ENCODE measurements at regions not wholly inside any gene's neighbourhood (a gene's known extent, or its start where the extent isn't known, plus 50 kb on each side); places are given as distances from the start of the nearest gene placed in this dataset.
"Not testable (repeated sequence)": the region's sequence is repeated elsewhere in the genome, so short reads cannot be mapped to it uniquely, and the experiment has no call there.

GRCh38 chr2:82501217-82501616, 1957.9 kb downstream of the SUCLG1 start:
- ATAC-seq (no peak), DNase-seq (no peak)

- no peak for DNase-seq
- ATAC-seq, result no peak
These were observed 1960.2 kb downstream of the SUCLG1 start for GRCh38 chr2:82498777-82499443.

GRCh38 chr2:82494739-82495138, 1964.3 kb downstream of the SUCLG1 start:
- no peak for ATAC-seq
- DNase-seq, result no peak

DNA sequence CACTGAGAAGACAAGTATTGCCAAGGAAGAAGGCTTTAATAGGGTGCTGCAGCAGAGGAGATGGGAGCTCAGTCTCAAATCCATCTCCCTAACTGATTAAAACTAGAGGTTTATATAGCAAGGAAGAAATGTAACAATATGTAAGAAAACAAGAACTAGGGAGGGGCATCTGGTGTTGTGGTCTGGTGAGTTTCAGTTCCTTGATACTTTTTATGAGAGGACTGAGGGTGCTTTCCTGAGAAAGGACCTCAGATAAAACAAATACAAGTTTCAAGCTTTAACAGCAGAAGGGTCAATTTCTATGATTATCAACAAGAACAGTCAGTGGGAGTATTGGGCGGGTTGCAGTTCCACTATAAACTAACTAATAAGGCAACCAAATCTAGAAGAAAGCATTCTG, 1967.5 kb downstream of the SUCLG1 start:
- DNase-seq, result no peak
- ATAC-seq, result no peak

GRCh38 chr2:82487354-82487753, 1971.7 kb downstream of the SUCLG1 start:
- ATAC-seq, result no peak
- no peak for DNase-seq

GRCh38 chr2:82485701-82486100, 1973.4 kb downstream of the SUCLG1 start:
- no peak for DNase-seq
- ATAC-seq, result no peak

GRCh38 chr2:82481207-82481606, 1977.9 kb downstream of the SUCLG1 start:
- DNase-seq, result no peak

DNA sequence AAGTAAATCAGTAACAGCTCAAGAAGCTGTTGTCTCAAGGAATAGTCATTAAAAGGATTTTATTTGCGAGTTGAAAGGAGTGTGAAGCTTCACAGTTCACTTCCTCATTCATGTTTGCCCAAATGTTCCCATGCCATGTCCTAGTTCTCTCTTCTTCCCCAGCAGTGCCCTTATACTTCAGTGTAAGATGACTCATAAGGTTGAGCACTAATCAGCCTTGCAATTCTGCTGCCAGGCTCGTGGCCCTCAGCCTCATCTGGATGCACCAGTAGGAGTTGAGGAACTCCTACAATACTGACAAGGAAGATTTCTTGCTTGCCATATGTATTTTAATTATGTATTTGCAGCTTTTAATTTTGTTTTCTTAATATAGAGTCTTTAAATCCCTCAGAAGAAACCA, 1980.4 kb downstream of the SUCLG1 start:
- DNase-seq, result no peak
- no peak for ATAC-seq

More at GRCh38 chr2:82481207-82481606, 1977.9 kb downstream of the SUCLG1 start:
- no peak for ATAC-seq

- DNase-seq (no peak), ATAC-seq (no peak)
These were observed 1983.0 kb downstream of the SUCLG1 start for GRCh38 chr2:82476094-82476493.

DNA sequence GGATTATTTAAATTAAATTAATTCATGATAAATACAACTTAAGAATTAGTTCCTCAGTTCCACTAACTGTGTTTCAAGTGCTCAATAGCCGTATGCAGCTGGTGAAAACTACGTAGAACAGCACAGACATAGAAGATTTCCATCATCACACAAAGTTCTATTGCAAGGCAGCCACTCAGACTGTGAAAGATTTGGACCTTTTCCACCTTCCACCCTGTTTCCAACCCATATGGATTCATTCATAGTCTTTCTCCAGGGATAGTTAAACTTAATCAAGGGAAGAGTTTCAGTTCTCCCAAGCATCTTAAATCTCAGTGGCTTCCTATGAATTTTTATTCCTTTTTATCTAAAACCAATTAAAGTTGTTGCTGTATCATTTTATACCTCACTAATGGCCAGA, 2030.8 kb downstream of the SUCLG1 start:
- DNase-seq (no peak), ATAC-seq (no peak)

- DNase-seq (no peak), ATAC-seq (no peak)
These were observed 2047.1 kb downstream of the SUCLG1 start for GRCh38 chr2:82412021-82412420.

DNA sequence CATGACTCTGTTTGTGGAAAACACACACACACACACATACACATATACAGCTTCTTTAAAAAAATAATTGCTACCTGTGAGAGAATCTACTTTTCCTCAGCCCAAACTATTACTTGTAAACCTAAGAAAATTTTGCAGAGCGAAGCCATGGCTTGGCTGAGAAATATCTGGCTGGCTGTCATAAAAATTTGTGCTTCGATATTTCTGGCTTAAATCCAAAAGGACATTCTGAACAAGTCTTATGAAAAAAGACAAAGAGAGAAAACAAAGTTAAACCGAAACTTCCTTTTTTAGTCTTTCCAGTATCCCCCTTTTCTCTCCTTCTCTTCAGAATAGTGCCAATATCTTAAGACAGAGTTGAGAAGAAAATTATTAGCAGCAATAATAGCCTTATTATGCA, 2048.0 kb downstream of the SUCLG1 start:
- no peak for DNase-seq
- ATAC-seq, result no peak

GRCh38 chr2:82395531-82395930, 2063.5 kb downstream of the SUCLG1 start:
- no peak for DNase-seq
- no peak for ATAC-seq

DNA sequence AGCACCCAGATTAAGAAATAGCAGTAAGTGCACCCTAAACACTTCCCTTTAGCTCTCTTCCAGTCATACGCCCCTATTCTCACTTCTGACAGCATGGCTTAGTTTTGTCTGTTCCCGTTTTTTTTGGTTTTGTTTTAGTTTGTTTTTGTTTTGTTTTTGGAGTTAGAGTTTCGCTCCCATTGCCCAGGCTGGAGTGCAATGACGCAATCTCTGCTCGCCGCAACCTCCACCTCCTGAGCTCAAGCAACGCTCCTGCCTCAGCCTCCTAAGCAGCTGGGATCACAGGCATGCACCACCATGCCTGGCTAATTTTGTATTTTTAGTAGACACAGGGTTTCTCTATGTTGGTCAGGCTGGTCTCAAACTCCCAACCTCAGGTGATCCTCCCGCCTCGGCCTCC, 2067.7 kb downstream of the SUCLG1 start:
- DNase-seq (no peak), ATAC-seq (no peak)

DNA sequence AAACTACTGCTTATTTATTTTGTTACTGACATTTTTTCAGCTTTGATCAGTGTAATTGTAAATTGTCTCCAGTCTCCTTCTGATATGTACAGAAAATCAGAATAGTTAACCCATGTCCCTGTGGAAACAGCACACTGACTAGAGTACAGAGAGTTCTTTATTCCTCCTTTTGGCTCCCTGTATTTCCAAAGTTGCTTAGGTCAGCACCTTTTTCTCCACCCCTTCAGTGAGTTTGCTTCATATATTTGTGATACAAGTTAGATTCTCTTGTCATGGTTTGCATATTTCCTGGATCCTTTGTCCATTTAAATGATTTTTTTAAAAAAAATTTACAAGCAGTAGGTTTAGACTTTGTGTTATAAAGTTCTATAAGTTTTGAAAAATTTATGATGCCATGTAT, 2051.1 kb upstream of the LRRTM1 start:
- no peak for ATAC-seq
- DNase-seq, result no peak

- ATAC-seq (no peak), DNase-seq (no peak)
These were observed 2041.4 kb upstream of the LRRTM1 start for GRCh38 chr2:82345910-82346309.

DNA sequence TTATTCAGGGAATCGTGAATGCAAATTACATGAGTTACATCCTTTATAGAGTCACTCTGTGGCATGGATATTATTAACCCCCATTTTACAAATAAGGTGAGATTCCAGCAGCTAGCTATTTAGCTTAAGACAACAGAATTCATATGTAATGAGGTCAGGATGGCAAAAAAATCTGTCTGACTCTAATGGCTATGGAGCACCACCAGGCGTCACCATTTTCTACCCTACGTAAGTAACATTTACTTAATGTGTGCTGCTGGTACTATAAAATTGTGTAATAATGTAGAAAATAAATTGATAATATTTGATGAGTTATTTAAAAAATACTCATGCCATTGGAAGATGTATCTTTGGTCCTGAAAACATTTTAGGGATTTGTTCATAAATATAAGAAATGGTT, 2040.1 kb upstream of the LRRTM1 start:
- ATAC-seq (no peak), DNase-seq (no peak)

DNA sequence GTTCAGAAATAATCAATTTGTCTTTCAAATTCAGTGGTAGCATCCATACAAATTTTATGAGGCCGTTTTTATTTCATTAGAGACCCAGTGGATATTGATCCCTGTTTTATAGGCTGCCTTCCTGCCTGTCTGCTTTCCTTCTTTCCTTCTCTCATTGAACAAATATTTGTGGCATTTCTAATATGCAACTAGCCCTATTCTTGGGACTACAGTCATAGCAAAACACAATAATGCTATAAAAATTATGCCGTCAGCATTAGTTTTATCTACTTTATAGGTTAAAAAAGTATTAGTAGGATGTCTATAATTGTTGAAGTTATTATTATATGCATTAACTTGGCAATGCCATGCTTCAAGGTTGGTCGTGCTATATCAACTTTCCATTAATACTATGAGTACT, 2037.8 kb upstream of the LRRTM1 start:
- DNase-seq, result no peak

GRCh38 chr2:82340578-82341053, 2036.1 kb upstream of the LRRTM1 start:
- DNase-seq (no peak), ATAC-seq (no peak)

More for the DNA sequence above, 2037.8 kb upstream of the LRRTM1 start:
- no peak for ATAC-seq

DNA sequence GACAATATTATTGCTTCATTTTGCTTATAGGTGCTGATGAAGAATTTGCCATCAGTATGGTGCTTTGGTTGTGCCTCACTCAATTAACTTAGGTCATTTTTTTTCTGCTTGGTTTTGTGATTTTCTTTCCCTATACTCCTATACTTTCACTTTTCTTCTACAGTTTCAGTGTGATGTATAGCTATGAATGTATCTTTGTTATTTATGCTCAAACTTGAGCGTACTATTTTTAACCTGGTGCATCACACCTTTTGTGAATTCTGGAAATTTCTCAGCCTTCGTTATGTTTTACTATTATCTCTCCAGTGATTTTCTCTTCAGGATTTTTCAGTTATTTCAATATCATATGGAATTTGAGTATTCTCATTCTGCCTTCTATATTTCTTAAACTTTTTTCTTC, 2035.3 kb upstream of the LRRTM1 start:
- ATAC-seq, result no peak
- DNase-seq, result no peak

- no peak for DNase-seq
- no peak for ATAC-seq
These were observed 2029.1 kb upstream of the LRRTM1 start for GRCh38 chr2:82333697-82334096.

GRCh38 chr2:82330155-82330554, 2025.6 kb upstream of the LRRTM1 start:
- no peak for ATAC-seq
- DNase-seq, result no peak

DNA sequence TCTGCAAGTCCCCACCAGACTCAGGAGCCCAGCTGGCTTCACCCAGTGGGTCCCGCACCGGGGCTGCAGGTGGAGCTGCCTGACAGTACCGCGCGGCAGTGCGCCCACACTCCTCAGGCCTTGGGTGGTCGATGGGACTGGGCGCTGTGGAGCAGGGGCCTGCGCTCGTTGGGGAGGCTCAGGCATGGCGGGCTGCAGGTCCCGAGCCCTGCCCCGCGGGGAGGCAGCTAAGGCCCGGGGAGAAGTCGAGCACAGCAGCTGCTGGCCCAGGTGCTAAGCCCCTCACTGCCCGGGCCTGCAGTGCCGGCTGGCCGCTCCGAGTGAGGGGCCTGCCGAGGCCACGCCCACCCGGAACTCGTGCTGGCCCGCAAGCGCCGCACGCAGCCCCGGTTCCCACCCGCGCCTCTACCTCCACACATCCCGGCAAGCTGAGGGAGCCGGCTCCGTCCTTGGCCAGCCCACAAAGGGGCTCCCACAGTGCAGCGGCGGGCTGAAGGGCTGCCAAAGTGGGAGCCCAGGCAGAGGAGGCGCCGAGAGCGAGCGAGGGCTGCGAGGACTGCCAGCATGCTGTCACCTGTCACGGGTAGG, 2021.7 kb upstream of the LRRTM1 start:
- not testable (repeated sequence) for DNase-seq, ATAC-seq

DNA sequence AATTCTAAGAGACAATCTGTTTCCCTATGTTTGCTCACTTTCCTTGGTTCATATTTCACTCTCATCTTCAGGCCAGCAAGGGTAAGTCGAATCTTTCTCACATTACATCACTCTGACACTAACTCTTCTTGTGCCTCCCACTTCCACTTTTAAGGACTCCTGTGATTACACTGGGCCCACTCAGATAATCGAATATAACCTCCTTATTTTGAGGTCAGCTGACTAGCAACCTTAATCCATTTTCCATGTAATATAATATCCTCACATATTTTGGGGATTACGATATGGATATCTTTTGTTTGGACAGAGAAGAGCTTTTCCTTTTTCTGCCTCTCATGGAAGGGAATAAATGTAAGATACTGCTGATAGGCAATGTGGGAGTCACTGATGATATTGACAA, 2015.7 kb upstream of the LRRTM1 start:
- DNase-seq (no peak), ATAC-seq (no peak)

Measured in stimulated activated naive CD8-positive, alpha-beta T cell treated with anti-CD3 and anti-CD28 coated beads, Interleukin-15, Interleukin-2, amounts not matched to agents 100 U/mL and 50 U/mL, for 24 hours (primary cell).